SK-N-SH treated with all-trans-retinoic acid at 6 μM for 48 hours (cell line): ENCODE measurements at regions not wholly inside any gene's neighbourhood (a gene's known extent, or its start where the extent isn't known, plus 50 kb on each side); places are given as distances from the start of the nearest gene placed in this dataset.
A peak's percentile ranks its signal among the peaks of the same experiment; 100 is the strongest.
"Not testable (repeated sequence)": the region's sequence is repeated elsewhere in the genome, so short reads cannot be mapped to it uniquely, and the experiment has no call there.

Experiments
- ATAC-seq: fragments of 200-7000 bp; cut with Tn5 transposase; 3 replicates; pipeline ENCODE4 v1.9.1; 2020; ENCODE audit warnings: mild to moderate bottlenecking, moderate library complexity
- ARNTL ChIP-seq: fragments of 450-650 bp; formaldehyde crosslinking; IDR thresholded peaks from 2 replicates; pipeline ENCODE4 v1.5.0; 2020; ENCODE audit warnings: low read depth, mild to moderate bottlenecking, moderate library complexity, borderline replicate concordance
- BACH2 ChIP-seq: fragments of 250-450 bp; sonication (Bioruptor Pico); IDR thresholded peaks from 2 replicates; pipeline ENCODE4 v1.9.0; 2021; ENCODE audit warnings: mild to moderate bottlenecking, borderline replicate concordance
- CREB5 ChIP-seq: fragments of 250-450 bp; sonication (Bioruptor Pico); IDR thresholded peaks from 2 replicates; pipeline ENCODE4 v1.5.1; 2020; ENCODE audit warnings: low read depth, mild to moderate bottlenecking, moderate library complexity
- CSDC2 ChIP-seq: fragments of 250-450 bp; sonication (Bioruptor Pico); IDR thresholded peaks from 2 replicates; pipeline ENCODE4 v1.5.0; 2020; ENCODE audit warnings: mild to moderate bottlenecking, moderate library complexity
- CSRNP3 ChIP-seq: fragments of 250-450 bp; sonication (Bioruptor Pico); IDR thresholded peaks from 2 replicates; pipeline ENCODE4 v1.5.1; 2021; ENCODE audit warnings: mild to moderate bottlenecking, moderate library complexity
- GLIS3 ChIP-seq: fragments of 250-450 bp; sonication (Bioruptor Pico); IDR thresholded peaks from 2 replicates; pipeline ENCODE4 v1.5.0; 2020; ENCODE audit warnings: mild to moderate bottlenecking, moderate library complexity
- ISL1 ChIP-seq: fragments of 250-450 bp; sonication (Bioruptor Pico); IDR thresholded peaks from 2 replicates; pipeline ENCODE4 v2.1.2; 2022; ENCODE audit warnings: mild to moderate bottlenecking, moderate library complexity
- PATZ1 ChIP-seq: fragments of 250-450 bp; sonication (Bioruptor Pico); IDR thresholded peaks from 2 replicates; pipeline ENCODE4 v1.8.0; 2020; ENCODE audit warnings: mild to moderate bottlenecking, moderate library complexity, borderline replicate concordance
- POU6F1 ChIP-seq: fragments of 250-450 bp; sonication (Bioruptor Pico); IDR thresholded peaks from 2 replicates; pipeline ENCODE4 v1.8.0; 2021; ENCODE audit warnings: low read depth, mild to moderate bottlenecking, moderate library complexity, borderline replicate concordance
- PPARA ChIP-seq: fragments of 250-450 bp; sonication (Bioruptor Pico); IDR thresholded peaks from 2 replicates; pipeline ENCODE4 v1.5.0; 2020; ENCODE audit warnings: mild to moderate bottlenecking, borderline replicate concordance
- RARB ChIP-seq: fragments of 250-450 bp; sonication (Bioruptor Pico); IDR thresholded peaks from 2 replicates; pipeline ENCODE4 v1.8.0; 2021; ENCODE audit warnings: mild to moderate bottlenecking, moderate library complexity
- SNAI2 ChIP-seq: fragments of 250-450 bp; sonication (Bioruptor Pico); IDR thresholded peaks from 2 replicates; pipeline ENCODE4 v1.5.0; 2020; ENCODE audit warnings: mild to moderate bottlenecking, moderate library complexity
- TCF4 ChIP-seq: fragments of 250-450 bp; sonication (Bioruptor Pico); IDR thresholded peaks from 2 replicates; pipeline ENCODE4 v1.8.0; 2021; ENCODE audit warnings: mild to moderate bottlenecking, moderate library complexity, borderline replicate concordance
- TOX ChIP-seq: fragments of 250-450 bp; sonication (Bioruptor Pico); IDR thresholded peaks from 2 replicates; pipeline ENCODE4 v1.8.0; 2021; ENCODE audit warnings: mild to moderate bottlenecking, moderate library complexity, borderline replicate concordance
- TSHZ2 ChIP-seq: fragments of 250-450 bp; sonication (Bioruptor Pico); IDR thresholded peaks from 2 replicates; pipeline ENCODE4 v1.5.0; 2020; ENCODE audit warnings: mild to moderate bottlenecking, moderate library complexity
- ZC3H10 ChIP-seq: fragments of 250-450 bp; sonication (Bioruptor Pico); IDR thresholded peaks from 2 replicates; pipeline ENCODE4 v1.5.1; 2021; ENCODE audit warnings: mild to moderate bottlenecking, moderate library complexity
- ZFP3 ChIP-seq: fragments of 250-450 bp; sonication (Bioruptor Pico); IDR thresholded peaks from 2 replicates; pipeline ENCODE4 v1.5.0; 2020; ENCODE audit warnings: mild to moderate bottlenecking, moderate library complexity
- ZFP30 ChIP-seq: fragments of 450-650 bp; formaldehyde crosslinking; IDR thresholded peaks from 2 replicates; pipeline ENCODE4 v1.5.0; 2022; ENCODE audit warnings: mild to moderate bottlenecking, moderate library complexity
- ZNF565 ChIP-seq: fragments of 450-650 bp; formaldehyde crosslinking; conservative IDR thresholded peaks from 2 replicates; pipeline ENCODE4 v1.5.0; 2020; ENCODE audit warnings: low read depth, mild to moderate bottlenecking, moderate library complexity
- ZNF70 ChIP-seq: fragments of 450-650 bp; formaldehyde crosslinking; IDR thresholded peaks from 2 replicates; pipeline ENCODE4 v1.5.0; 2020; ENCODE audit warnings: mild to moderate bottlenecking, moderate library complexity
- ZNF8 ChIP-seq: fragments of 450-650 bp; formaldehyde crosslinking; IDR thresholded peaks from 2 replicates; pipeline ENCODE4 v1.5.0; 2020; ENCODE audit warnings: mild to moderate bottlenecking, moderate library complexity

GRCh38 chr6:135731116-135731515, 120.4 kb upstream of the PDE7B start (continued):
- no peak for TF ChIP-seq CSRNP3 (CRISPR knock-in tag)

GRCh38 chr6:135736351-135736750, 115.2 kb upstream of the PDE7B start:
- not testable (repeated sequence) for ATAC-seq

- ATAC-seq: no peak
- TF ChIP-seq ZFP30 (CRISPR knock-in tag): no peak
- TF ChIP-seq TOX (CRISPR knock-in tag): no peak
- TF ChIP-seq BACH2 (CRISPR knock-in tag): no peak
- TF ChIP-seq SNAI2: no peak
- no peak for TF ChIP-seq ZFP3 (CRISPR knock-in tag)
- no peak for TF ChIP-seq ARNTL
- no peak for TF ChIP-seq ISL1
- no peak for TF ChIP-seq CREB5
- no peak for TF ChIP-seq ZC3H10 (CRISPR knock-in tag)
These were observed 112.9 kb upstream of the PDE7B start for GRCh38 chr6:135738636-135739035.

- peak; percentile 24; the same call in 2 of the 3 replicates for ATAC-seq
- no peak for TF ChIP-seq TCF4
- no peak for TF ChIP-seq RARB (CRISPR knock-in tag)
- TF ChIP-seq TSHZ2 (CRISPR knock-in tag): no peak
- no peak for TF ChIP-seq CSDC2
- no peak for TF ChIP-seq ISL1
- TF ChIP-seq PATZ1 (CRISPR knock-in tag): no peak
- TF ChIP-seq ZC3H10 (CRISPR knock-in tag): no peak
- TF ChIP-seq ZNF70 (CRISPR knock-in tag): no peak
- TF ChIP-seq POU6F1 (CRISPR knock-in tag): no peak
- TF ChIP-seq ZFP30 (CRISPR knock-in tag): no peak
- no peak for TF ChIP-seq ARNTL
- no peak for TF ChIP-seq ZNF565 (CRISPR knock-in tag)
- no peak for TF ChIP-seq PPARA (CRISPR knock-in tag)
- no peak for TF ChIP-seq ZNF8 (CRISPR knock-in tag)
- TF ChIP-seq SNAI2: no peak
- TF ChIP-seq GLIS3 (CRISPR knock-in tag): no peak
These were observed 112.2 kb upstream of the PDE7B start for GRCh38 chr6:135739288-135739687.
